ENCODE measurements at regions not wholly inside any gene's neighbourhood (a gene's known extent, or its start where the extent isn't known, plus 50 kb on each side); places are given as distances from the start of the nearest gene placed in this dataset.
"Not testable (repeated sequence)": the region's sequence is repeated elsewhere in the genome, so short reads cannot be mapped to it uniquely, and the experiment has no call there.

DNA sequence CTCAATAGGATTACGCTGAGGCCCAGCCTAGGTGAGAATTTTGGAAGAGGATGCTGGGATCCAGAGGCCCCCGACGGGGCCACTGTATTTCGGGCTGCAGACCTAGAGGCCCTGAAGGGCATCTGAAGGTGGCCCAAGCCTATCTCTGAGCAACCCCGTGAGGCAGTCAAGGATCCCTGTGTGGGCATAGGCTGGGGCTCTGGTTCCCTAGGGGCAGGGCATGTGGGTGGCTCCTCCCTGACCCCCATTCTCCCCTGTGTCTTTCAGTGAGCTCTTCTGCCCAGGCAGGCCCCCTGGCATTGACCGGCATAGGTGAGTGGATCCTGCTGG is 216.0 kb downstream of the SNRPN start:
- no peak for DNase-seq (ENCODE audit: extremely low read depth, low read depth)
- no peak for TF ChIP-seq CTCF (IDR thresholded peaks at IDR 0.05; ENCODE audit: low read depth, low read length)

GRCh38 chr15:25171111-25171811 is 216.5 kb downstream of the SNRPN start:
- no peak for DNase-seq (ENCODE audit: extremely low read depth, low read depth)
- no peak for TF ChIP-seq CTCF (IDR thresholded peaks at IDR 0.05; ENCODE audit: low read depth, low read length)

- DNase-seq (ENCODE audit: extremely low read depth, low read depth) = no peak
Observed at GRCh38 chr15:25171856-25172687, 217.3 kb downstream of the SNRPN start.

DNA sequence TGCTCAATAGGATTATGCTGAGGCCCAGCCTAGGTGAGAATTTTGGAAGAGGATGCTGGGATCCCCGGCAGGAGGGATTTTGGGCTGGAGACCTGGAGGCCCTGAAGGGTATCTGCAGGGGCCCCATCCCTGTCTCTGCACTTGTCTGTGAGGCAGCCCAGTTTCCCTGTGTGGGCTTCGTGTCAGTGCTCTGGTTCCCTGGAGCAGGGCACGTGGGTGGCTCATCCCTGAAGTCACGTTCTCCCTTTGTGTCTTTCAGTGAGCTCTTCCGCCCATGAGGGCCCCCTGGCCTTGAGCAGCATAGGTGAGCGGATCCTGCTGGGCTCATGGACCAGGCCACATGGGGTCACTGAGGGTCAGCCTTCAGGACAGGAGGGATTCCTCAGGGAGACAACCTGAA is 217.9 kb downstream of the SNRPN start:
- no peak for TF ChIP-seq CTCF (IDR thresholded peaks at IDR 0.05; ENCODE audit: low read depth, low read length)
- DNase-seq (ENCODE audit: extremely low read depth, low read depth) = no peak

More at GRCh38 chr15:25171856-25172687, 217.3 kb downstream of the SNRPN start:
- TF ChIP-seq CTCF (IDR thresholded peaks at IDR 0.05; ENCODE audit: low read depth, low read length) = no peak

DNA sequence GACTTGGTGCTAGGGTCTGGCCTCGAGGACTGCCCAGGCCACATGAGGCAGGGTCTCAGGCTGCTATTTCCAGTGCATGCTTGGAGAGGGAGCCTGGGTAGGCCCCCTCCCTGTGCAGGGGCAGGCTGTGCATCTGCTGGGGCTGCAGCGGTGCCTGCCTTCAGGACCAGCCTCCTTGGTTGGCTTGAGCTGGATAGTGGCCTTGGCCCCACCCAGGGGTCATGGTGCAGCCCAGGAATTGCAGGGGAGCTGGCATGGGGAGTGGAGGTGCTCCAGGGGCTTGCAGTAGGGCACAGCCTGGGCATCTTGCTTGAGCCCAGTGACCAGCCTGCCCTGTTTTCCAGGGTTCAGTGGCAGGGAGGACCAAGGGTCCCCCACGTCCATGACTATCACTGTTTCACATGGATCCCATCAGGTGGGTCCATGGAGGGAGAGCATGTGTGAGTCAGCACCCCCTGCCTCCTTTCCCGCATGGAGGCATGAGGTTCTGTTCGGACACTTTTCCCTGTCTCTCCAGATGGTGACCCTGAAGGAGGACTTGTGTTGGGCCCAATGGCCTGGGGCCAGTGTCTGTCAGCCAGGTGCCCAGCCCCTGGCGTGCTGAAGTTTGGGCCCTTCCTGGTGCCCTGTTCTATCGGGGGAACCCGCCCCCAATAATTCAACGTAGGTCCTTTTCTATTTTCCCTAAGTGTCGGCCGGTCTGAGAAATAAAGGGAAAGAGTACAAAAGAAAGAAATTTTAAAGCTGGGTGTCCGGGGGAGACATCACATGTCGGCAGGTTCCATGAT is 218.6 kb downstream of the SNRPN start:
- no peak for DNase-seq (ENCODE audit: extremely low read depth, low read depth)
- TF ChIP-seq CTCF (IDR thresholded peaks at IDR 0.05; ENCODE audit: low read depth, low read length) = no peak

DNA sequence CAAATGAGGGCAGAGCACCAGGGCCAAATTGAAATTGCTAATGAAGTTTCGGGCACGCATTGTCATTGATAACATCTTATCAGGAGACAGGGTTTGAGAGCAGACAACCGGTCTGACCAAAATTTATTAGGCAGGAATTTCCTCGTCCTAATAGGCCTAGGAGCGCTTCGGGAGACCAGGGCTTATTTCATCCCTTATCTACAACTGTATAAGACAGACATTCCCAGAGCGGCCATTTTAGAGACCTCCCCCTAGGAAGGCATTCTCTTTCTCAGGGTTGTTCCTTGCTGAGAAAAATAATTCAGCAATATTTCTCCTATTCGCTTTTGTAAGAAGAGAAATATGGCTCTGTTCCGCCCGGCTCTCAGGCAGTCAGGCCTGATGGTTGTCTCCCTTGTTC is 219.4 kb downstream of the SNRPN start:
- DNase-seq (ENCODE audit: extremely low read depth, low read depth) = not testable (repeated sequence)

GRCh38 chr15:25175033-25175788 is 220.4 kb downstream of the SNRPN start:
- no peak for DNase-seq (ENCODE audit: extremely low read depth, low read depth)
- TF ChIP-seq CTCF (IDR thresholded peaks at IDR 0.05; ENCODE audit: low read depth, low read length) = no peak
